ENCODE measurements at regions not wholly inside any gene's neighbourhood (a gene's known extent, or its start where the extent isn't known, plus 50 kb on each side); places are given as distances from the start of the nearest gene placed in this dataset.
A peak's percentile ranks its signal among the peaks of the same experiment; 100 is the strongest.

GRCh38 chr7:32263611-32264010 lies 193.4 kb upstream of the PDE1C start:
- DNase-seq = peak; percentile 30

GRCh38 chr7:32262315-32262714 lies 192.1 kb upstream of the PDE1C start:
- DNase-seq = no peak

DNA sequence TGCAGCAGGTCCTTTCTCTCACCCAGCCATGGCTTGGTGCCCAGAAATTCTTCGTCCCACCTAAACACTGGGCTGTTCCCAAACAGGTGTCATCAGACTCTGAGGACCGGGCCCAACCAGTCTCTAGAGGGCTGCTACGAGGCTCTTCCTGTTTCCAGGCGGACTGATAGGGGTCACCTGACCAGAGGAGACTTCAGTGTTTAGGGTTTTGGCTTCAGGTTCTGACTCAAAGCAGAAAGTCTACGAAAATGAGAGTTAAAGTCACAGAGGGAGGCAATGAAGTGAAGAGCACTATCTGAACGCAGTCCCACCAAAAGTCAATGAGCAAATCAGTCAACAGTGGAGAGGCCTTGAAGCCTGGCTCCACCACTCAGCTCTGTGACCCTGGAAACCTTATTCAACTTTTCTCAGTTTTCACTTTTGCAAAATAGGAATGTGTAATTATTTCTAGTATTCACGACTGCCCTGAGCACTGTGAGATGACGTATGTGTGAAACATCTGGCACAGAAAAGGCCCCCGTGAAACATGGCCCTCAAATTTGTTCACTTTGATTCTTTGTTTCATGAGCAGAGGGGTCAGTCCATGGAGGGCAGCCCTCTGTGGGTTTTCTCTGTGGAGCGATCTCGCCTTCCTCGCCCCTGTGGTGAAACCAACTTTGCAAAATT lies 189.9 kb upstream of the PDE1C start:
- no peak for DNase-seq

DNA sequence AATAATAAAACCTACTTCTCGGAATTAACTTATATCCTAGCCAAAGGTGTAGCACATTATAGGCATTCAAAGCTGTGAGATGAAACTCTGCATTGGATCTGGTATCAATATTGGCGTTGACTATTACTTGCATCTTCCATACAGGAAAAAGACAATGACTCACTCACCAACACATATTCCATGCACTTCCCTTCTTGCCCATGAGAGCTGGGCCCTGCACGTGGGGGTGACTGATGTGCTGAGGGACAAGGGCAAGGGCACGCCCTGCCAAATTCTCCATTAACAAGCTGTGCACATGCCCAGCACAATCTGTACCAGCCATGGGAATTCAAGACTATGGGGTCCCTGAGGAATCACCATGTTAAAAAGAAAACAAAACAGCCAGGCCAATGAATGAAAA lies 188.1 kb upstream of the PDE1C start:
- no peak for DNase-seq

DNA sequence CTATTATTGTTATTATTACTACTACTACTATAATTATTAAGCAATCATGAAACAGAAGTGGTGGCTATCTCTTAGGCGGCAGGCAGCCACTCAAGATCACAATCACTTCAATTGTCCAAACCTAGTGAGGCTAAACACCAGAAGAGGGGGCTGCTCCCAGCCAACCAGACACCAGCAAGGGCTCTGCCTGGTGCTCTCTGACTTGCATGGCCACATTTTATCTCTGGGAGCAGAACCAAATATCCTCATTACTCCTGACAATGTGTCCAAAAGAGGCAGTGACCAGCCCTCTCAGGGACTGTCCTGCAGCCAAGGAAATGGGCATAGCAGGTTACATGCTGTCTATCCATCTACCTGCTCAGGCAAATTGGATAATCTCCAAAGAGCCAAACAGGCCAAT lies 187.4 kb upstream of the PDE1C start:
- DNase-seq = peak; percentile 0

DNA sequence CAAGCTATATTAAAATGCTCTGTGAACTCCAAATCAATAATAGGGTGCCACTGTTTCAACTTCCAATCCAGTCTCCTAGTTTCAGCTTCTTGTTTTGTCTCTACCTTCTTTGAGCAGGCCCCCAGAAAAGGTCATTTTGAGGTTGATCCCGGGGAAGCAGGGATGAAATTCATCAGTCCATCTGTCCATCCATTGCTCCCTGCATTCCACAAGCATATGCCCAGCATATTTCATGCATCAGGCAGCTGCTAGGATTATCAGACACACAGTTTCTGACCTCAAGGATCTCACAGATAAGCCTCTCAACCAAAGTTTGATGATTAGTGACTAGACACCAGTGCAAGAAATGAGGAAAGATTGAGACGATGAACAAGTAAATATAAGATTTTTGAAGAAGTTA lies 186.6 kb upstream of the PDE1C start:
- no peak for DNase-seq

DNA sequence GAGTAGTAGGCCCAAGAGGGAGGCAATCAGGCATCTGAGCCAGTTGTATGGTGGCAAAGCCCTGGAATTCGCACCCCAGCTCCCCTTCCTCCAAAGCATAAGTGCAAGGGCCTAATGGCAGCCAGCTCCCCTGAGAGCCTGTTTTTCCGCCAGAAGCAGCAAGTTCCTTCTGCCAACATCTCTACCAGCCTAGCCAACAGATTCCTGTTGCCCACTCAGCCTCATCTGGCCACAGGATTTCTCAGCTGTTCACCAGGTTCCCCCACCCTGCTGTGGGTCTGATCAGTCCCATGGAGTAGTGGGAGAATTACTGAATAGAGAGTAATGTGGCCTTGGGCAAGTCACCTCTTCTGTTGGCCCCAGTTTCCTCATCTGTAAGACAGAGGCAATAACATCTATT lies 186.2 kb upstream of the PDE1C start:
- no peak for DNase-seq

- no peak for DNase-seq
Measured at GRCh38 chr7:32255036-32255435, 184.8 kb upstream of the PDE1C start.

DNA sequence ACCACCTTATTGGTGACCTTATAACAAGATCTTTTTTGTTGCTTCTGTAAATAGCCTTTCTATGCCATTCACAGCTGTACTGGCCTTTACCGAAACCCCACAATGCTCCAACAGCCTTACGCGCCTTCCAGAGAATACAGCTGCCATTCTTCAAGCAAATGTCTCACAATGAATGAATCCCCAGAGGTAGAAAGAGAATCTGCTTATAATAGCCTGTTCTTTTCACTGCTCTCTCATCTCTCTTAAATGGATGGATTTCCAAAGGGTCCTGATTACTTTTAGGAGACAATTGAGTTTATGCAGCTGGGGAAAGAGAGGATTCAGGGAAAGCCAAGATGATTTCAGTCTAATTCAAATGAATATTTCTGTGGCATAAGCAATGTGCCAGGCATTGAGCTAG lies 183.1 kb upstream of the PDE1C start:
- DNase-seq = no peak

- no peak for DNase-seq
Measured at GRCh38 chr7:32251659-32252058, 181.5 kb upstream of the PDE1C start.

DNA sequence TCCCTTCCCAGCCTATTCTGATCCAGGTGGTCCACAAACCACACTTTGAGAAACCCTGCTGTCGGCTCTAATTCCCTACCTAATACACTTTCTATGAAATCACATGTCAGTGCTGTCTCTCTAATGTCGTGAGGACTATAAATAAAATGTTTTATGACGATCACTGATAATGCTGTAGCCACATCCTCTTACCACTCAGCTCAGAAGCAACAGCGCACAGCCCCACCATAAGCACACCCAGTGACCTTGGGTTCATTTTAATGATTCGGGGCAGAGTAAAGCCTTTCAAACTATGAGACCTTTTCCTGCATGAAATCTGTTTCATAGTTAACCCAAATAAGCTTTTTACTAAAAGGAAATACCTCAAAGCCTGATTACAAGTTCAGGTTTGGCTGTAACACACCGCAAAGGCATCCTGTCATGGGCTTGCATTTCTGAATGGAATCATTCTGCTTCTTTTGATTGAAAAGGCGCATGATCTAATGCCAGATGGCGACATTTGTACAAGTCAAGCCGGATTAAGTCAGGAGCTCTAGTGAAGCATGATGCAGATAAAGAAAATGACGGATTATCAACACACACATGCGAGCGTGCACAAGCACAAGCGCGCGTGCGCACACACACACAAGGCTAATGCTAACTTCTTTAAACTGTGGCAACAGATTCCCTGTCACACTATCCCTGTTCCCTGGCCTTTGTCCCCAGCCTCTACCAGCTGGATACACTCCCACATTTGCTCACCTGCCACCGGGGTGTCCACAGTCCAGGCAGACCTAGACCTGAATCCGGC lies 180.5 kb upstream of the PDE1C start:
- no peak for DNase-seq

DNA sequence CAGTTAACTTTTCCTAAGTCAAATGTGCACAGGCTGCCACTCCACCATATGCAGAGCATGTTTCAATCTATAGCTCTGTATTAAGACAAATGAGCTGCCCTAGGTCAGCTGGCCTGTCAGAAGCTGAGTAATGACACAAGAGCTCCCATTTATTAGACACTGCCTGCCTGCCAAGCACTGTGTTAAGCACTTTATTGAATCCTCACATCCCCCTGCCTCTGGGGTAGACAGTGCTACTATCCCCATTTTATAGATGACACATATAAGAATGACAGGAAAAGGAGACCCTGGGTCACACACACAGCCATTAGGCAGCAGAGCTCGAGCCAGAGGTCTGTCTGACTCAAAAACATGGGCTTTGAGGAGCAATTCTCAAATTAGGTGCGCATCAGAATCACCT lies 179.8 kb upstream of the PDE1C start:
- DNase-seq = no peak

DNA sequence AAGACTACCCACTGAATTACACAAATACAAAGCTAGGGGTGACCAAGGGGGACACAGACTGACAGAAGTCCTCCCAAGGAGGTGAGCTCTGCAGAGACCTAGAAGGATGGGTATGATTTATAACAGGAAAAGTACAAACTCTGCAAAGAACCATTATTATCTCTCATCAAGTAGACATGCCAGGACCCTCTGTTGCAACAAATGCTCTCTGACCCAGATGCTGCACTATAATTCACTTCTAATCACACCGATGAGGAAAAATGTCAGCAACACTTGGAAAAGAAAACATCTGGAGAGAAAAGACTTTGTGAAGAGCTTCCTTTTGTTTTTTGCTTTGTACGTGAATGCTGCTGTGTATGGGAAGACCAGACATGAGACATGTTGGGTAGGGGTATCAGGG lies 178.3 kb upstream of the PDE1C start:
- DNase-seq = no peak

DNA sequence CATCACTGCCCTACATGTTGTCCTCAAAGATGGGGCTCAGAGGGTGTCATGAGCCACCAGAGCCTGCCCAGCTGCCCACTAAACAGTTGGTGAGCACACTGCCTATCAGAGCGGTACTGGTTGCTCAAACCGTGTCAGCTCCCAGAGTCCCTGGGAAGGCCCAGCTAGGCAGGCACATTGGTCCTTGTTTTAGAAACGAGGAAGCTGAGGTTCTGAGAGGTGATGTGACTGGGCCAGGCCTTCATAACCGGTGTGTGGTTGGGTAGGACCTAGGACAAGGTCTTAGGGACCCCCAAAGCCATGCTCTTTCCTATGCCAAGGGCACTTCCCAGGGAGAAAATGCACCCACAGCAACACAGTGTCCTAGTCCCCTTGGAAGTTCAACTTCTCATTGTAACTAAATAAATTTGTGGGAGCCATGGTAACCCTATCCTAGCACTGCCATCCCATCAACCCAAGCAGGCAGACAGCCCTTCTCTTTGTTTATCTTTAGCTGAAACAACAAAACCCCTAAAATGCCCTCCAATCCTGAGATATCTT lies 174.7 kb upstream of the PDE1C start:
- DNase-seq = no peak

DNA sequence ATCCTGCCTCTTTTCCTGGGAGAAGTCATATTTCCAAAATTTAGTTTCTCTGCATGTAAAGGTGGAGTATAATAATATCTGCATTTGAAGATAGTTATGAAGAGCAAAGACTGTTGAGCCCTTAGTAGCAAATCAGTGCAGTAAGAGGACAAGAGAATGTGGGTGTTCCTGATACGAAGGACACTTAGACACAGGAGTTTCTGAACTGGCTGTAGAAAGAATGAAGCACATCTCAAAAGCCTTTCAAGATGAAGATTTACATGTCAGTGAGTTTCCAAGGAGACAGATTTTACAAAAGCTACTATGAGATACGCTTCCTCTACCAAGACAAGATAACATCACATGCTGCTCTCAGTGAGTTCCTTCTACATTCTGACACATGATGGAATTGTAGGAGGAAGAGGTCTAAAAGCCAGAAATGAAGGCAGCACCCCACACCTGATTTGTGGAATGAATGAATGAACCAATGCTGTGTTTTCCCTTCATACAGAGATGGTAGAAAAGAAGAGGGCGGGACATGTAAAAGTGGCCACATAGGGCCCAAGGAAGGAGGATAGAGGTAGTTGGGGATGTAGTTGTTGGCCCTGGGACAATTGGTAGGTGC lies 173.6 kb upstream of the PDE1C start:
- no peak for DNase-seq

GRCh38 chr7:32242436-32242835 lies 172.2 kb upstream of the PDE1C start:
- no peak for DNase-seq

GRCh38 chr7:32241636-32242035 lies 171.4 kb upstream of the PDE1C start:
- no peak for DNase-seq

DNA sequence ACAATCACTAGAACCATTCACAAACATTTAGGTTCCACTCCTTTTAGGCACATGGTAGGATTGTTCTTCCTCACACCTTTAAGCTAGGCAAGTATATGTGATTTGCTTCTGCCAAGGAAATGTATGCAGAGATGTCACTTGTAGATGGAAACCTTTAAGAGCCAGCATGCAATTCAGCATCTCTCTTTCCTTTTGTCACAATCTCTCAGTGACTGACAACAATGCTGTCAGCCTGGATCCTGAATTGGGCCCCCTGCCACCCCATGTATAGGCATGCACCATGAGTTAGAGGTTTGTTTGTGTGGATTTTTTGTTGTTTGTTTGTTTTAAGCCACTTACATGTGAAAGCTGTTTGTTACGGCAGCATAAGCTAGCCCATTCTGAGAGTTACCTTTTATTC lies 169.6 kb upstream of the PDE1C start:
- DNase-seq = no peak

DNA sequence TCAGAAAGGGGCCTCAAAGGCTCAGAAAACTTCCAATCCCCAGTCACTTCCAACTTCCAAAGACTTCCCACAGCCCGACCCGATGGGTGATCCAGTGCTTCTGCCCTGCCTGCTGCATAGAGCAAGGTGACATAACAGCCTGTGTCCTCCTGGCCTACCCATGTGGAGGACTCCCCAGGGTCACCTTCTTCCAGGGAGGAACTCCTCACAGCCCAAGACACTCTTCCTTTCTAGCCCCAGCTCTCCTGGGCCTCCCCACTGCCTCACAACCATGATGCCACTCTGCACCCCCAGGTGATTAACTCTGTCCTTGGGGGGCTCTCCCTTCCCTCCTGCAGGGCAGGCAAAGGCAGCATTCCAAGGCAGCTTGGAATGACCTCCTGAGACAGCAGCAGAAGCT lies 158.4 kb upstream of the PDE1C start:
- DNase-seq = no peak

GRCh38 chr7:32227746-32228145 lies 157.5 kb upstream of the PDE1C start:
- no peak for DNase-seq

- no peak for DNase-seq
Measured at GRCh38 chr7:32224276-32224675, 154.1 kb upstream of the PDE1C start.

- no peak for DNase-seq
Measured at GRCh38 chr7:32223721-32224120, 153.5 kb upstream of the PDE1C start.

- DNase-seq = no peak
Measured at GRCh38 chr7:32223071-32223650, 153.0 kb upstream of the PDE1C start.
